Activated CD4-positive, CD25-positive, alpha-beta regulatory T cell treated with anti-CD3 and anti-CD28 coated beads, Interleukin-2, amount 50 U/mL, for 24 hours (primary cell): ENCODE measurements at regions not wholly inside any gene's neighbourhood (a gene's known extent, or its start where the extent isn't known, plus 50 kb on each side); places are given as distances from the start of the nearest gene placed in this dataset.
"Not testable (repeated sequence)": the region's sequence is repeated elsewhere in the genome, so short reads cannot be mapped to it uniquely, and the experiment has no call there.

Experiments used
- ATAC-seq, 2 donors: fragments of 150-1000 bp; cut with Tn5 transposase; one replicate each; pipeline ENCODE4 v1.10.0; 2021; ENCODE audit warnings: mild to moderate bottlenecking in 1 of 2, moderate library complexity in 1 of 2

DNA sequence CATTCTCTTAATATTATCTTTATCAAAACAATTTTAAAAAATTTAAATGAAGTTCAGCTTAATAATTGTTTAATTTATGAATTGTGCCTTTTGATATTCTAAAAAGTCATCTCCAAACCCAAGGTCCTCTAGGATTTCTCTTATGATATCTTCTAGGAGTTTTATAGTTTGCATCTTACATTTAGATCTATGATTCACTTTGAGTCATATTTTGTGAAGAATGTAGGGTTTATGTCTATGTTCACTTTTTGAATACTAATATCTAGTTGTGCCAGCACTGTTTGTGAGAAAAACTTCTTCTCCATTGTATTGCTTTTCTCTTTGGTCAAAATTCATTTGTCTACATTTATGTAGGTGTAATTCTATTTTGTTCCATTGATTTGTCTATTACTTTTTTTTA is 1068.4 kb upstream of the SPRY2 start:
- ATAC-seq: no peak

GRCh38 chr13:81408647-81409046 is 1067.7 kb upstream of the SPRY2 start:
- no peak for ATAC-seq

DNA sequence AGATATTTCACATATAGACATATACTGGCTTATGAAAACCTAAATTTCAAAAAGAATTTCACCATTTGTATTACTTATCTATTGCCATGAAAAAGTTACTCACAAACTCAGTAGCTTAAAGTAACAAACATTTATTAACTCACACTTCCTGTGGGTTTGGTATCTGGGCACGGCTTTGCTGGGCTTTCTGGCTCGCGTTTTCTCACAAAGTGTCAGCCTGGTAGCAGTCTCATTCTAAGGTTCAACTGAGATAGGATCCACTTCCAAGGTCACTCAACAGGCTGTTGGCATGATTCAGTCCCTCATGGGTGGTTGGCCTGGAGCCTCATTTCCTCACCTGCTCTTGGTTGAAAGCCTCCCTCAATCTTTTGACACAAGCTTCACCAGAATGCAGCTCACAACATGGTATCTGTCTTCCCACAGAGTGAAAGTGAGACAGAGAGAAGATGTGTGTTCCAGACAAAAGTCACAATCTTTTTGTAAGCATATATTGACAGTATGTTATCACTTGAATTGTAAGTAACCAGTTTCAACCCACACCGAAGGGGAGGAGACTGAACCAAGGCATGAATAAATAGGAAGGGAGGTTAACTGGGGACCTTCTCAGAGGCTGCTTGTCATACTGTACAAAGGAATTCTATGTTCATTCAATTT is 1065.8 kb upstream of the SPRY2 start:
- ATAC-seq: no peak

GRCh38 chr13:81406022-81406421 is 1065.1 kb upstream of the SPRY2 start:
- no peak for ATAC-seq

DNA sequence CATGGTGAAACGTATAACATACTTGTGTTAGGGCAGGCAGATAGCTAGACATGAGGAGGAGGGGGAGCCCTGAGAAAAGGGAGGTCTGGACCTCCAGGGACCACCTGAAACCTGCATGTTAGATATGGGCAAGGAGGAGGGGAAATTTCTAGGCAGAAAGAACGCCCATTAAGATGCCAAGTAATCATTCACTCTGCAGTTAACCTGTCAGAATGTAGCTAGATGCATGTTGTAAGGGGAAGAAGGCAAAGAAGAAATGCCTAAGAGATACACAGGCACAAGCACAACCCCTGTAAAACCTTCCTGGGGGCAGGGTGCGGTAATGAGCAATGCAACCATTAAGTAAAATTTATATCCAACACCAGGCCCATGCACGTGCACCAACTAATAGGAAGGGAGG is 1055.3 kb upstream of the SPRY2 start:
- no peak for ATAC-seq

GRCh38 chr13:81395368-81395767 is 1054.4 kb upstream of the SPRY2 start:
- ATAC-seq: no peak

DNA sequence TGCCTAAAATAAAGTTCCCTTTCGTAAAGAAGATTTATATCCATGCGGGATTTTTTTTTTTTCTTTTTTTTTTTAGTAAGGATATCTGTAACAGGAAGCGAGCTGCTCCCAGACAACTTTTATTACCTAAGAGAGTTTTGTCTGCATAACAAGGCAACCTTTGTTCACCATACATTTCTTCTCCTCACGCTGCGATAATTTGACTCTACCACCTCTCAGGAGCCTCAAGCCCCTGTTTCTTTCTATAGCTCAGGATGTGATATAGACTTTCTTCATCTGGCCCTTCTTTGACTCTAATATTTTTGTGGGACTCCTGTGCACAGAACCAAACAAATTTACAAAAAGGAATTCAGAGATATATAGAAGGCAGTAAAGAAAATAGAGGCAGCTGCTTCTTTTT is 1053.7 kb upstream of the SPRY2 start:
- ATAC-seq: no peak

- ATAC-seq: no peak
Measured at GRCh38 chr13:81393721-81394120, 1052.8 kb upstream of the SPRY2 start.

DNA sequence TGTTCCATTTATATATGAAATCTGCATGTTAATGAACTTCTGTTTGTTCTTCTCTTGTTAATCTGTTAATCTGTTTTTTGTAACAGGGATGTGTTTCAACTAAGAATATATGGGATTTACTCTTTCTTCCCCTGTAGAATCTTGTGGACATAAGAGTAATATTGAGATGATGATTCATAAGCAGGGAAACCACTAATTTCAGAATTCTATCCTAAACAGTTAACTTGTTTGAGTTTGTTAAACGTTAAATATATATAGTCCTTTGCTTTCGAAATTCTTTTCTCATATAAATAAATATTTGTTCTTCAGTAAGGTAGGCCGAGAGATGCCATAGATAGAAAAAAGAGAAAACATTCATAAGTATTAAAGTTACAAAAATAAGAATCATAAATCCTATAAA is 1052.2 kb upstream of the SPRY2 start:
- ATAC-seq: no peak

DNA sequence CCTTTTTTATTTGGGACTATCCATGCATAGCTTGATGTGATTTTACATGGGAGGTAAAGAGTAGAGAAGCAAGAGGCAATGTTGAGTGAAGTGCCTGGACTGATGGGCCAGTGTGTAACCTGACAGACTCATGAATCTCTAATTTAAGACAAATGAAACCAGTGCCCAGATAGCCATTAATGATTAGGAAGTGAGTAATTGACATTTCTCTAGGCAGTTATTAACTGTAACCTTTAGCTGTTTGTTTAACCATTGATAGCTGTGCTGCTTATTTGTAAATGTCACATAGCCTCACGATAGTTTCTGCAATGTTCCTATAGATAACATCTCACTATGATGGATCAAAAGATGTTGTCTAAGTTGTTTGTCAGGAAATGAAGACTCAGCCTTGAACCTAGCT is 1047.5 kb upstream of the SPRY2 start:
- no peak for ATAC-seq

- ATAC-seq: no peak
Measured at GRCh38 chr13:81383444-81383843, 1042.5 kb upstream of the SPRY2 start.

- ATAC-seq: no peak
Measured at GRCh38 chr13:81382246-81382645, 1041.3 kb upstream of the SPRY2 start.

- no peak for ATAC-seq
Measured at GRCh38 chr13:81381560-81381959, 1040.6 kb upstream of the SPRY2 start.

DNA sequence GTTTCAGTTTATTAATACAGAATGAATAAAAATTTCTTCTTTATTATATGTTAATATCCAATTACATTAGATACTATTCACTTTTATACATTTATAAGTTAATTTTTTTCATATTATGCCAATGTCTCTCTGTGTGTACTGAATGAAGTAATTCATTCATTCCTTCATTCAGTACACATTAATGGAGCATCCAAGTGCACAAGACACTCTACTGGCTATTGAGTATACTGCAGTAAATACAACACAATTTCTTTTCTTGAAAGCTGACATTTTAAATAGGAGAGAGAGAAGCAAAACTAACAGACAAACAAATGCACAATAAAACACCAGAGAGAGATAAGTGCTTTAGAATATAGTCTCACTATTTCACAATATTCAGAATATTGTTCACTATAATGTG is 1038.3 kb upstream of the SPRY2 start:
- ATAC-seq: no peak

DNA sequence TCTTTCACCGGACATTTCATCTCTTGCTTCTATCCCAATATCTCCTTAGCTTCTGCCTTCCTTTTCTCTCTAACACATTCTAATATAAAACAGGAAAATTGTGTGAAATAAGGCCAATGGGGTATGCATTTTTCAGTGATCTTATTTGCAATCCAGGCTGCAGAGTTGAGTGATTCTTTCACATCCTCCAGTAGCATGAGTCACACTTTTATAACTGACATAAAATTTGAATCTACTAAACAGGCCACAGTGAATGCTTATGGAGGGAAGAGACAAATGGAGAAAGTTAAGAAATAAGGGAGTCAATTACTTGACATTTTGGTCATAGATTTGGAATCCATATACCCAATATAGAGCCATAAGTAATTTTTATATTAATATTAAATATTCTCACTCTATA is 1037.0 kb upstream of the SPRY2 start:
- ATAC-seq: no peak

DNA sequence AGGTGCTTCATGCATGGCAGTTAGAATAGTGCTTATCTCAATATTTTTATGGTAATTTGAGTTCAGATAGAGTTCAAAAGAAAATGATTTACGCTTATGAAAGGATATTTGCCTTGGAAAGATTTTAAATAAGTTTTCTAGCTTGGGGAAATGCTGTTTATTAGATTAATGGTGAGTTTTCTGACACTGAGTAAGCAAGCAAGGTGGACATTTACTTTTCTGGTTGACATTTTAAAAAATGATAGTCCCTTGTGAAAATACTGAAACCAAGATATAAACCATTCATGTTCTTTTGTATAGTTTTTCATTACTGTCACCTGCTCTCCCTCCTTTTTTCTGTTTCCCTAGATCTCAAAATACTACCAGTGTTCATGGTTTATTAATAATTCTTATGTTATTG is 1034.8 kb upstream of the SPRY2 start:
- no peak for ATAC-seq

DNA sequence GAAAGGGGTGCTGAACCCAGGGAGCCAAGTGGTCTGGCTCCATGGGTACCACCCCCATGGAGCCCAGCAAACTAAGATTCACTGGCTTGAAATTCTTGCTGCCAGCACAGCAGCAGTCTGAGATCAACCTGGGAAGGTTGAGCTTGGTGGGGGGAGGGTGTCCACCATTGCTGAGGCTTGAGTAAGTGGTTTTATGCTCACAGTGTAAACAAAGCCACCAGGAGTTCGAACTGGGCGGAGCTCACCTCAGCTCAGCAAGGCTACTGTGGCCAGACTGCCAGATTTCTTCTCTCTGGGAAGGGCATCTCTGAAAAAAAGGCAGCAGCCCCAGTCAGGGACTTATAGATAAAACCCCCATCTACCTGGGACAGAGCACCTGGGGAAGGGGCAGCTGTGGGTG is 1021.8 kb upstream of the SPRY2 start:
- not testable (repeated sequence) for ATAC-seq

DNA sequence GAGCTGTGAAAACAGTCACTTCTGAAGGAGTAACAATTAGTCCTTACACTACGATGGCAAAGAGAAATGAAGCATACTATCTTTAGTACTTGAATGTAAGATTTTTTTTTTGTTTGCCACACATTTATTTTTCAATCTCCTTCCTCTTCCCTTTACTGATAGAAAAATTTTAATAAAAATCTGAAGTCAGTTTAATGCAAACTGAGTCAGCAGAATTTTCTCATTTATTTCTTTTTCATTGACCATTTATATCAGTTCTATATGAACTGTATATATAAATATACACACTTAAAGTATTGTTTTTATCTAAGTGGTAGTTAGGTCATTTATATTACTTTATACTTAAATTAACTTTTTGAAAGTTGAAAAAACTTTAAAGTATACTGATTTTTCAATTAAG is 1009.1 kb upstream of the SPRY2 start:
- no peak for ATAC-seq

- not testable (repeated sequence) for ATAC-seq
Measured at GRCh38 chr13:81340118-81341069, 999.5 kb upstream of the SPRY2 start.

DNA sequence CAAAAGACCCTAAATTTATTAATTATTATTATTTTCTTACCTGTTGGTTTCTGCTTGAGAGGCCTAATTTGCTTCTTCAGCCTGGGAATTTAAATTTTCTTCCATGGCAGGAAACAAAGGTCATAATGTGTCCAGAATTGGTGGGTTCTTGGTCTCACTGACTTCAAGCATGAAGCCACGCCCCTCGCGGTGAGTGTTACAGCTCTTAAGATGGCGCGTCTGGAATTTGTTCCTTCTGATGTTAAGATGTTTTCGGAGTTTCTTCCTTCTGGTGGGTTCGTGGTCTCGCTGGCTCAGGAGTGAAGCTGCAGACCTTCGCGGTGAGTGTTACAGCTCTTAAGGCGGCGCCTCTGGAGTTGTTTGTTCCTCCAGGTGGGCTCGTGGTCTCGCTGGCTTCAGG is 998.7 kb upstream of the SPRY2 start:
- not testable (repeated sequence) for ATAC-seq

DNA sequence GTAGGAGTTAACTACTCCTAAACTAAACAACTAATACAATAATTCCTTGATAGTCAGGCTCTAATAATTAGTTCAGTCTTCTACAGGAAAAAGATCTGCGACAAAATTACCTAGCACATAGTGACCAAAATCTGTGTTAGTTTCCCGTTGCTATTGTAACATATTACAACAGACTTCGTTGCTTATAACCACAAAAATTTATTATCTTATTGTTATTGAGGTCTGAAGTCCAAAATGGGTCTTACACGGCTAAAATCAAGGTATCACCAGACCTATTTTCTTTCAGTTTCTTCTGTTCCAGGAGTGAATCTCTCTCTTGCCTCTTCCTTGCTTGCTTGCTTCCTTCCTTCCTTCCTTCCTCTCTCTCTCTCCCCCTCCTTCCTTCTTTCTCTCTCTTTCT is 993.6 kb upstream of the SPRY2 start:
- no peak for ATAC-seq

- ATAC-seq: no peak
Measured at GRCh38 chr13:81326913-81327312, 986.0 kb upstream of the SPRY2 start.

DNA sequence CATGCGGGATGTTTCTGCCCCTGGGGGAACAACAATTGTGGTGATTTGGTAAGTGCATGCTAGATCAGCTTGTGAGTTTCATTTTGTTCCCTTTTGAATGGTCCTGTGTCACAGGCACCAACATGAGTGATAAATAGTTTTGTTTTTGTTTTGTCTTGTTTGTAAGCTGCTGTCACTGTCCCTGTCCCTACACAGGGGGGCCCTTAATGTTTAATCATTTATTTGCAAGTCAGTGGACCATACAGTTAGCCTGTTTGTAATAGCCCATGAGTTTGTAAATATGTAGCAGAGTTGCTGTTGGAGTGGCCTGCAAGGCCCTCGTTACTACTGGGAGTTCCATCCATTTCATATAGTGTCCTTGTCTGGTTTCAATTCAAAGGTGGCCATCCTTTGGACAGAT is 979.6 kb upstream of the SPRY2 start:
- no peak for ATAC-seq

DNA sequence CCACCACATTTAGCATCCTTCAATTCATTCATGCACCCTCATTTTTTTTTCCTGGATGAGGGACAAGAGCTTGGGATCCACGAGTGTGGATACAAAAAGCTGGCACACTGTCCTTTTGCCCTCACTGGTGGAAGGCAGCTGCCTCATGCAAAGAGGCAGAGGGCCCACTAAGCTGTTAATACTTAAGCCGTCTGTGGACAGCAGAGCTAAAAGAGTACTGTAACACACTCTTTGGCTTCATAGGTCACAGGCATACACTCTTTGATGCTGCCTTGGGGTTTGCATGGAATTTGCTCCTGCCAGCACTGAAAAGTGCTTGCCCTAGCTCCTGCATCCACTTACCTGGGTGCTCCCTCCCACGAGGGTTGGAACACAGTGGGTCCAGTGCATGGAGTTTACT is 978.4 kb upstream of the SPRY2 start:
- no peak for ATAC-seq
